Fibroblast of the aortic adventitia (primary cell): ENCODE measurements at regions not wholly inside any gene's neighbourhood (a gene's known extent, or its start where the extent isn't known, plus 50 kb on each side); places are given as distances from the start of the nearest gene placed in this dataset.
A peak's percentile ranks its signal among the peaks of the same experiment; 100 is the strongest.

Experiments
- DNase-seq: peaks from one replicate; pipeline ENCODE4 v3.0.0-alpha.2; 2010; ENCODE audit warnings: low read depth
- H3K4me3 ChIP-seq: 2 replicates; pipeline ENCODE4 v1.5.1; 2011; ENCODE audit warnings: low read depth, mild to moderate bottlenecking, control low read depth, low read length, moderate library complexity
- TF ChIP-seq, protein P1 (sequence below): IDR thresholded peaks from 2 replicates; pipeline ENCODE4 v1.5.1; 2011; ENCODE audit warnings: mild to moderate bottlenecking, low read length, control low read depth, inconsistent platforms; ENCODE audit not compliant: insufficient read depth

GRCh38 chr1:222394224-222394623 is 153.7 kb downstream of the HHIPL2 start:
- no peak overlapping the region for H3K4me3 ChIP-seq
- DNase-seq: no peak
- TF ChIP-seq, protein P1, sequence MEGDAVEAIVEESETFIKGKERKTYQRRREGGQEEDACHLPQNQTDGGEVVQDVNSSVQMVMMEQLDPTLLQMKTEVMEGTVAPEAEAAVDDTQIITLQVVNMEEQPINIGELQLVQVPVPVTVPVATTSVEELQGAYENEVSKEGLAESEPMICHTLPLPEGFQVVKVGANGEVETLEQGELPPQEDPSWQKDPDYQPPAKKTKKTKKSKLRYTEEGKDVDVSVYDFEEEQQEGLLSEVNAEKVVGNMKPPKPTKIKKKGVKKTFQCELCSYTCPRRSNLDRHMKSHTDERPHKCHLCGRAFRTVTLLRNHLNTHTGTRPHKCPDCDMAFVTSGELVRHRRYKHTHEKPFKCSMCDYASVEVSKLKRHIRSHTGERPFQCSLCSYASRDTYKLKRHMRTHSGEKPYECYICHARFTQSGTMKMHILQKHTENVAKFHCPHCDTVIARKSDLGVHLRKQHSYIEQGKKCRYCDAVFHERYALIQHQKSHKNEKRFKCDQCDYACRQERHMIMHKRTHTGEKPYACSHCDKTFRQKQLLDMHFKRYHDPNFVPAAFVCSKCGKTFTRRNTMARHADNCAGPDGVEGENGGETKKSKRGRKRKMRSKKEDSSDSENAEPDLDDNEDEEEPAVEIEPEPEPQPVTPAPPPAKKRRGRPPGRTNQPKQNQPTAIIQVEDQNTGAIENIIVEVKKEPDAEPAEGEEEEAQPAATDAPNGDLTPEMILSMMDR: no peak

GRCh38 chr1:222392556-222392955 is 155.3 kb downstream of the HHIPL2 start:
- H3K4me3 ChIP-seq: no peak overlapping the region
- peak; percentile 16 for DNase-seq
- TF ChIP-seq, protein P1: no peak

GRCh38 chr1:222390181-222390580 is 157.7 kb downstream of the HHIPL2 start:
- peak; percentile 21 for DNase-seq

DNA sequence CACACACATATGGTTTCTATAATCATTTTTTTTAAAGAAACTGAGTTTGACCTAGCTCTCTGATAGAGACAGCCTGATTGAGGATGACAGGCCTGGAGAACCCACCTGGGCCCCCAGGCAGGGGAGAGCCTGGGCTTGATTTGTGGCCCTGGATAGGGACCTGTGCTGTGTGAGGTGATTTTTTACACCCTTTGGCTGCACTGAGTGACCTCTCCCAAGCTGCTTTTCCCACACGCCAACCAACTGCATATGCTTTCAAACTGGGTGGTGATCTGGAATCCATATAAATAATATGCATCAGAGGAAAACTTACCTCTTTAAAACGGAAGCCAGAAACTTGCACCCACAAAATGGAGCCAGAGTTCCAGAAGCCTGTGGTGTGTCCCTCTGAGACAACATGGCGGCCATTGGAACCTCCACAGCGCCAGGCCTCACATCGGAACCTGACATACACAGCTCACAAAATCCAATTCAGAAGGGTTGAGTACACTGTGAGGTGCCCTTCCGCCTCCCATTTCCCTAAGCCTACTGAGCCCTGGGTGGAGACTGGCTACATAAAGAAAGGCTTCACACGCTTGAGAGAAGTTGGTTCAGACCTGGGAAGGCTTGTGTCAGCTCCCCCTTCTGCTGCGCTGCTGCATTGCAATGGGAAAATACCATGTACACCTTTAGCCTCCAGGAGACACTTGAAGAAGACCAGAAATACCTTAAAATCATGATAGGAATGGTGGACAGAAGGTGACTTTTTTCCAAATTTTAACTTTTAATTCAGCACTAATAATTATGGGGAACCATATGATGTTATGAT is 160.7 kb downstream of the HHIPL2 start:
- no peak overlapping the region for H3K4me3 ChIP-seq
- no peak for DNase-seq
- TF ChIP-seq, protein P1: peak; percentile 23

More at GRCh38 chr1:222390181-222390580, 157.7 kb downstream of the HHIPL2 start:
- TF ChIP-seq, protein P1: no peak
- H3K4me3 ChIP-seq: no peak overlapping the region

- no peak overlapping the region for H3K4me3 ChIP-seq
- DNase-seq: no peak
- TF ChIP-seq, protein P1: no peak
Measured at GRCh38 chr1:222385955-222386354, 161.9 kb downstream of the HHIPL2 start.

GRCh38 chr1:222385262-222385661 is 162.6 kb downstream of the HHIPL2 start:
- TF ChIP-seq, protein P1: no peak
- no peak for DNase-seq
- no peak overlapping the region for H3K4me3 ChIP-seq
